ENCODE measurements at regions not wholly inside any gene's neighbourhood (a gene's known extent, or its start where the extent isn't known, plus 50 kb on each side); places are given as distances from the start of the nearest gene placed in this dataset.

GRCh38 chr2:16069663-16069932 is 129.2 kb downstream of the MYCN start:
- Histone ChIP-seq H3K9ac (ENCODE audit: low read depth, low read length) (no peak overlapping the region), H2BK5ac (ENCODE audit: low read depth, low read length, poor library complexity, severe bottlenecking) (no peak overlapping the region), H4K91ac (ENCODE audit: insufficient read depth, low read depth, low read length) (no peak overlapping the region), H2AK5ac (ENCODE audit: low read depth, low read length) (no peak overlapping the region), H2AFZ (replicated peaks; ENCODE audit: low read length, poor library complexity) (no peak overlapping the region), H2AK9ac (replicated peaks; ENCODE audit: low read depth, low read length, poor library complexity) (no peak overlapping the region), H3K4me2 (ENCODE audit: low read depth, low read length) (no peak overlapping the region), H4K8ac (ENCODE audit: low read depth in 2 of 2, low read length in 2 of 2) (no peak overlapping the region), H4K20me1 (ENCODE audit: insufficient read depth, low read length) (no peaks in the 10 kb centered on the region), H3K4me1 (ENCODE audit: control insufficient read depth, insufficient read depth, low read length) (no peaks in the 10 kb centered on the region), H2BK15ac (ENCODE audit: low read depth, low read length) (no peak overlapping the region), H3K79me1 (ENCODE audit: low read depth in 1 of 2, low read length in 2 of 2) (no peaks in the 10 kb centered on the region), H3K27ac (ENCODE audit: insufficient read depth, low read length) (no peak overlapping the region), H3K27me3 (ENCODE audit: control insufficient read depth, insufficient read depth, low read length) (no peaks in the 10 kb centered on the region), H3K14ac (replicated peaks; ENCODE audit: low read depth, low read length) (no peak overlapping the region), H3K4me3 (ENCODE audit: insufficient read depth, low read depth, low read length) (no peak overlapping the region), H4K5ac (ENCODE audit: low read depth, low read length) (no peak overlapping the region), H3K18ac (ENCODE audit: low read depth, low read length) (no peak overlapping the region), H3K23ac (ENCODE audit: low read depth, low read length) (no peak overlapping the region), H2BK20ac (ENCODE audit: low read depth, low read length) (no peak overlapping the region), H3K36me3 (ENCODE audit: control insufficient read depth, insufficient read depth, low read length) (no peaks in the 10 kb centered on the region), H3K4ac (ENCODE audit: low read depth, low read length) (no peak overlapping the region), H3K56ac (ENCODE audit: extremely low read depth, insufficient read depth, low read length) (no peak overlapping the region), H3K9me3 (ENCODE audit: control insufficient read depth, insufficient read depth, low read length) (peaks cover 42% of the 10 kb centered on the region), H2BK120ac (ENCODE audit: low read depth, low read length) (no peak overlapping the region), H3K9me1 (ENCODE audit: insufficient read depth, low read length) (no peaks in the 10 kb centered on the region)
- dilution Hi-C loops (cut with HindIII; ENCODE audit: low sequenced_read_pairs, unreplicated experiment) (no loop called here), intact Hi-C loops (cut with micrococcal nuclease) (no loop called here), in situ Hi-C loops (cut with MboI; ENCODE audit: low sequenced_read_pairs) (no loop called here)
- DNase-seq: no peak
- TF ChIP-seq CEBPB (IDR thresholded peaks at IDR 0.05; ENCODE audit: low read depth, low read length): no peak
- TF ChIP-seq CTCF (conservative IDR thresholded peaks at IDR 0.05; ENCODE audit: low read depth, low read length): no peak
- no peak for TF ChIP-seq CHD1 (IDR thresholded peaks at IDR 0.05; ENCODE audit: low read depth, low read length)
- no peak for TF ChIP-seq USF2 (IDR thresholded peaks at IDR 0.05; ENCODE audit: low read depth, low read length)
- no peak for TF ChIP-seq POLR2A (IDR thresholded peaks at IDR 0.05; ENCODE audit: low read depth, low read length)
- no peak for TF ChIP-seq RAD21 (IDR thresholded peaks at IDR 0.05; ENCODE audit: low read length)
- TF ChIP-seq ELK1 (IDR thresholded peaks at IDR 0.05; ENCODE audit: borderline replicate concordance, low read depth, low read length): no peak
- TF ChIP-seq MAFK (IDR thresholded peaks at IDR 0.05; ENCODE audit: low read depth, low read length): no peak
- no peak for TF ChIP-seq RFX5 (IDR thresholded peaks at IDR 0.05; ENCODE audit: low read depth, low read length)
- no peak for TF ChIP-seq SMC3 (IDR thresholded peaks at IDR 0.05; ENCODE audit: low read depth, low read length)
- TF ChIP-seq FOS (IDR thresholded peaks at IDR 0.05; ENCODE audit: low read depth, low read length): no peak
- no peak for TF ChIP-seq RCOR1 (IDR thresholded peaks at IDR 0.05; ENCODE audit: insufficient replicate concordance, low read length)
- no peak for TF ChIP-seq NFE2L2 (IDR thresholded peaks at IDR 0.05; ENCODE audit: low read depth, low read length)
- CTCF ChIA-PET: no interaction called here
- ATAC-seq (ENCODE audit: low read depth): no peak
- BruUV-seq (replicated peaks): no TSS peak
- 39% methylated on average over 3 of the region's 8 CpGs; no CpG with 5 or more reads in 1 of the 2 experiments for WGBS, 2 experiments (ENCODE audit: extremely low coverage in 2 of 2, insufficient read length in 1 of 2)
- POLR2A ChIA-PET (ENCODE audit: unreplicated experiment): no interaction called here

Measured in IMR-90 (cell line).